ENCODE measurements at regions not wholly inside any gene's neighbourhood (a gene's known extent, or its start where the extent isn't known, plus 50 kb on each side); places are given as distances from the start of the nearest gene placed in this dataset.

DNA sequence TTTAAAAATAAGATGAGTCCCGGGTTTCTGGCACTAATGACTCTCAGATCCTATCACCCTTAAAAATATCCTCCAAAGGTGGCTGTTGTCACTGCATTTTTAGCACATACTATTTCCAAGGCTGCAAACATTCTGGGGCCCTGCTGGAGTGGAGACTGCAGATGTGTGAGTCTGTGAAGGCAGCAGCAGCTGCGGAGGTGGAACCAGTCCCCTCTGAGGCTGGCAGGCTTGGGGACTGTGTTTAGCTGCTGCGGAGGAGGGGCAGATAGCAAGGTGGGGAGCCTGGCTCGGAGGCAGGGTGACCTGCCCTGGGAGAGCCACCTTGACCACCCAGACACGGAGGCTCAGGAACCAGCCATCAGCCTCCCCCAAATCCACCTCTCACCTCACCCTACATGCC lies 77.0 kb downstream of the C5orf15 start:
- no peak for TF ChIP-seq POLR2A (IDR thresholded peaks at IDR 0.05)
- TF ChIP-seq, protein P1, sequence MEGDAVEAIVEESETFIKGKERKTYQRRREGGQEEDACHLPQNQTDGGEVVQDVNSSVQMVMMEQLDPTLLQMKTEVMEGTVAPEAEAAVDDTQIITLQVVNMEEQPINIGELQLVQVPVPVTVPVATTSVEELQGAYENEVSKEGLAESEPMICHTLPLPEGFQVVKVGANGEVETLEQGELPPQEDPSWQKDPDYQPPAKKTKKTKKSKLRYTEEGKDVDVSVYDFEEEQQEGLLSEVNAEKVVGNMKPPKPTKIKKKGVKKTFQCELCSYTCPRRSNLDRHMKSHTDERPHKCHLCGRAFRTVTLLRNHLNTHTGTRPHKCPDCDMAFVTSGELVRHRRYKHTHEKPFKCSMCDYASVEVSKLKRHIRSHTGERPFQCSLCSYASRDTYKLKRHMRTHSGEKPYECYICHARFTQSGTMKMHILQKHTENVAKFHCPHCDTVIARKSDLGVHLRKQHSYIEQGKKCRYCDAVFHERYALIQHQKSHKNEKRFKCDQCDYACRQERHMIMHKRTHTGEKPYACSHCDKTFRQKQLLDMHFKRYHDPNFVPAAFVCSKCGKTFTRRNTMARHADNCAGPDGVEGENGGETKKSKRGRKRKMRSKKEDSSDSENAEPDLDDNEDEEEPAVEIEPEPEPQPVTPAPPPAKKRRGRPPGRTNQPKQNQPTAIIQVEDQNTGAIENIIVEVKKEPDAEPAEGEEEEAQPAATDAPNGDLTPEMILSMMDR (IDR thresholded peaks at IDR 0.05), result no peak

Measured in right lobe of liver (tissue), 4 donors.